HG03039 (cell line): ENCODE measurements at regions not wholly inside any gene's neighbourhood (a gene's known extent, or its start where the extent isn't known, plus 50 kb on each side); places are given as distances from the start of the nearest gene placed in this dataset.
"Not testable (repeated sequence)": the region's sequence is repeated elsewhere in the genome, so short reads cannot be mapped to it uniquely, and the experiment has no call there.

Source experiments
- ATAC-seq: cut with Tn5 transposase; IDR thresholded peaks from one replicate; pipeline ENCODE4 v1.9.1; 2021; ENCODE audit warnings: mild to moderate bottlenecking, moderate library complexity; ENCODE audit not compliant: unreplicated experiment

- no peak for ATAC-seq
Measured at GRCh38 chr13:68987585-68987984, 1120.0 kb upstream of the ATXN8OS start.

DNA sequence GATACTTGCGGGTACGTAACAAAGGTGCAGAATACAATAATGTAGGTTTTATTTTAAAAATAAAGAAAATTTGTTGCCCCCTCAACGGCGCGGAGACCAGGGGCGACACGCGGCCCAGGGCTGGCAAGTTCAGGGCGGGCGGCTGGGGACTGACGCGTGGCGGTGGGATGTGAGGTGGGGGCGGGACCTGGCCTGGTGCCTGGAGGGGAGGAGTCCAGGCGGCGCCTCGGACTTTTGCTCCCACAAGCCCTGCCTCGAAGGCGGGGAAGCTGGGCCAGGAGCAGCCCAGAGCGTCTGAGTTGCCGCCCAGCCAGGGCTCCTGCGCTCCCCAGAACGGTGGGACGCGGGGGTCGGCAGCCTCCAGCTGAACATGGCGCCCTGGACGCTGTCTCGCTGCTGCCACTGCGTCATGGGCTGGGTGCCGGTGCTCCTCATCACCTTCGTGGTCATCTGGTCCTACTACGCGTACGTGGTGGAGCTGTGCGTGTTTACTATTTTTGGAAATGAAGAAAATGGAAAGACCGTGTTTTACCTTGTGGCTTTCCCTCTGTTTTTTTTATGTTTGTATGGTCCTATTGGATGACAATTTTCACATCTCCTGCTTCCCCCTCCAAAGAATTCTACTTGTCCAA lies 1122.8 kb upstream of the ATXN8OS start:
- no peak for ATAC-seq

DNA sequence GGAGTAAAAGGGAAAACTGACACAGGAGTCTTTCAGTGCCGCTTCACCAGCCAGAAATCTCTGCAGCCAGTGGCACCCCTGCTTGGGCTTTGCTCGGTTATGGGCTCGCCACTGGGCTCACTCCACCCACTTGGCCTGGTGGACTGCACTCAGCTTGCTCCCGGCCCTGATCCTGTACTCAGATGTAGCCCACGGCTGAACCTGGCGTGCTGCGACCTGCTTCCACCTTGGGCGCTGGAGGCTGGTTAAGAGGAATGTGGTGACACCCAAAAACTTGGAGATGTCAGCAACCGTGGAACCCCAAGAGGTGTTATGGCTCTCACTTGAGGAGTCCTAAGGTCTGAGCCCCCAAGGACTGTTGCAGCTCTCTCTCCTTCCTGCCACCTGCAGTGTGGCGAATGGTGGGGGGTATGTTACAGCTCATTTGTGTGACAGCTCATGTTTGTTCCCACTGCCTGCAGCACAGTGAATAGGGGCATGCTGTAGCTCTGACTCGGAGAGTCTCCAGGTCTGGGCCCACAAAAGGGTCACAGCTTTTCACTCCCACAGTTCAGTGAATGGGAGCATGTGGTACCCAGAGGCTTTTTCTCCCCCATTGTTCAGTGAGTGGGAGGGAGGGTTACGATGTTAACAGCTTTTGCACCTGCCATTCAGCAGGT lies 1124.5 kb upstream of the ATXN8OS start:
- no peak for ATAC-seq

GRCh38 chr13:68976287-68976686 lies 1131.3 kb upstream of the ATXN8OS start:
- ATAC-seq = no peak

GRCh38 chr13:68970532-68970931 lies 1137.1 kb upstream of the ATXN8OS start:
- no peak for ATAC-seq

- no peak for ATAC-seq
Measured at GRCh38 chr13:68948586-68948985, 1159.0 kb upstream of the ATXN8OS start.

- no peak for ATAC-seq
Measured at GRCh38 chr13:68944272-68944671, 1163.4 kb upstream of the ATXN8OS start.

- no peak for ATAC-seq
Measured at GRCh38 chr13:68940049-68940448, 1167.6 kb upstream of the ATXN8OS start.

DNA sequence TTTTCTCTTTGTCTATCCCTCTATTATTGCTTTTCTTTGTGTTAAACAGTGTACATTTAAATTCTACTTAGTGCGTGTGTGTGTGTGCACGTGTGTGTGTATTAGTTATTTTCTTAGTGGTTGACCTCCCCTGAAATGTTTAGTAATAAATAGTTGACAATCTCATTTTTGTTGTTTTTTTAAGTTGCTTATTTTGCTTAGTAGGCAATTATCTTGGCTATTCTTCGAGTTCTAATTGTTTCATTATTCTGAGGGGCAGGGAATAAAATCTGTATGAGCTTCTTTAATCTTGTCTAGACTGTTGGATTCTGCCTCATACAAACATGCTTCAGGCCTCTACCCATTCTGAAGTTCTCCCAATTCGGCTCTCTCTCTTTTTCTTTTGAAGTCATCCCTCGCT lies 1169.0 kb upstream of the ATXN8OS start:
- no peak for ATAC-seq

- ATAC-seq = no peak
Measured at GRCh38 chr13:68929075-68929745, 1178.4 kb upstream of the ATXN8OS start.

GRCh38 chr13:68927387-68928026 lies 1180.1 kb upstream of the ATXN8OS start:
- no peak for ATAC-seq

- ATAC-seq = no peak
Measured at GRCh38 chr13:68923995-68924394, 1183.6 kb upstream of the ATXN8OS start.

- no peak for ATAC-seq
Measured at GRCh38 chr13:68908879-68909278, 1198.7 kb upstream of the ATXN8OS start.

- no peak for ATAC-seq
Measured at GRCh38 chr13:68905186-68905585, 1202.4 kb upstream of the ATXN8OS start.

DNA sequence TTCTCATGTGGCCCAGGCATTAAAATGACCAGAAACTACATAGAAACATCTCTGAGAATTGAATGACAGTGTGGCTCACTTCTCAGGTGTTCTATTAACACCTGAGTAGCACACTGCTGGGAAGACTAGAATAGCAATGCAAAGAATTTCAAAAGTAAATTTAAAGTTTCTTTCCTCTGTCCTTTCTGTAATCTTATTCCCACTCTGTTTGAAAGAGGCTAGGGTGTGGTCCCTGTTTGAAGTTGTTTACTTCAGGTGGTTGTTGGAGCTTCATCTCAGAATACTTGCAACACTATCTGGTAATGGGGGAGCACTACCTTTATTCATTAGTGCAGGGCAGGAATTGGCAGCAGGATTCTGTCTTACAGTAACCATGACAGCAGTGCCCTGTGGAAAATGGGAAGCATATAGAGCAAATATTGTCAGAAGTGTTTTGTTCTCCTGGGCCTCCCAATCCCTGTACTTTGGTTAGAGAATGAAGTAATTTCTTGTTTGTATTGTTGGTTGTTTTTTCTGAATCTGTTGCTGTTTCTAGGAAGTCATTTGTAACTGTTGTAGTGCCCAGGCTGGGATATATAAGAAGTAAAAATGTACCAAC lies 1210.2 kb upstream of the ATXN8OS start:
- no peak for ATAC-seq

GRCh38 chr13:68895696-68896095 lies 1211.9 kb upstream of the ATXN8OS start:
- ATAC-seq = no peak

DNA sequence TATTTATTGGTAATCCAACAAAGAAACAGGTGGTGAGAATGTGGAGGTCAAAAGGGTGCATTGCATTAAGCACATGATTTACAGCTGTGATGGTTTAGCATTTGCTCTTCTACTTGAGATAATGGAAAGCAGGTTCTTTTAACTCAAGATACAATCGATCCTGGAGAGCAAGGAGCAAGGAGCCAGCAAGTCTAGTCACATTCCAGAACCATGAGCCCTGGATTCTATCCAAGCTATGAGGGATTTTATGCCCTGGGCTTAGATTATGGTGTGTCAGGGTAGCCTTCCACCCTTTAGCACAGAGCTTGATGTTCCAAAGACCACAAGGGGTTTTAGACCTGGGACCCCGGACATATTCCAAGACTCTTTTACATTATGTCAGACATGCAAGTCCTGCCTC lies 1213.9 kb upstream of the ATXN8OS start:
- ATAC-seq = not testable (repeated sequence)

GRCh38 chr13:68892596-68892995 lies 1215.0 kb upstream of the ATXN8OS start:
- ATAC-seq = not testable (repeated sequence)

DNA sequence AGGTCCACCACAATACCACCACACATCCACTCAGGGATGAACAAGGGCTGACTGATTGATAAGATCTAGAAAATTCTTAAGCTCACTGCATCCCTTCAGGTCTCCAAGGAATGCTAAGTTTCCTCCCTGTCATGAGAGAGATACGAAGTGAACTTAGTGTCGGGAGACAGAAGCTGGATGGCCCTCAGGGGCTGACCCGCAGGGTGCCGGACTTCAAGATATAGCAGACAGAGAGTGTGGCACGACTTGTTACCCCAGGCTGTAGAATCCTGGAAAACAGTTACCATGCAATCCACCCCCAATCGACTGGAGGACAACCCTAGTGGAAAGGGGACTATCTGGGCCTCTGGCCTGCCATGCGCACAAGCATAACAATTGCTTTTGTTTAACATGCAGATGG lies 1217.5 kb upstream of the ATXN8OS start:
- not testable (repeated sequence) for ATAC-seq

DNA sequence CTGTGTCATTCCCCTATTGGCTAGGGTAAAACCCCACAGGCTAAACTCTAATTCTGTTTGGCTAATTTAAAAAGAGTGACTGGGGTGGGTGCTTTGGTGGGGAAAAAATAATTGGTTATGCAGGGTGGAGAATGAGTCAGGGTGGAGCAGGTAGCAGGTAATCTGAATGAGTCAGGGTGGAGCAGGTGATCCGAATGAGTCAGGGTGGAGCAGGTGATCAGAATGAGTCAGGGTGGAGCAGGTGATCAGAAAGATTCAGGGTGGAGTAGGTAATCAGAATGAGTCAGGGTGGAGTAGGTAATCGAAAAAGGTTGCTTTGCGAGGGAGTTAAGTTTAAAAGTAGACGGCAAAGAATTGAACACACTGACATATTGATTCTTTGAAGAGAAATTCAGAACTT lies 1218.8 kb upstream of the ATXN8OS start:
- ATAC-seq = no peak

DNA sequence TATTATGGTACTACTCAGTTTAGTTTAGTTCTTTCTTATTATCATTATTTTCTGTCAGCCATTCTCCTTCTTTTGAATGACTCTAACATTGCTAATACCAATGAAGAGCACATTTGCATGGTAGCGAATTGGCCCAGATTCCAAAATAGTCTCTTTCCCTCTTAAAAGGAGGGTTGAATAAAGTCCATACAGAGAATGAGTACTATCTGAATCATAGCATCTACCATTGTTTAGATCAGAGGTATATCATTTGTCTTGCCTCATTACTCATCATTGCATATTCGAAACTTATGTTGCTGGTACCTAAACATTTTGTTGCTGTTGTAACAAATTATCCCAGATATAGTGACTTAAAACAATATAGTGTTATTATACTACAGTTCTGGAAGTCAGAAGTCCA lies 1235.3 kb upstream of the ATXN8OS start:
- ATAC-seq = no peak
